ENCODE measurements at regions not wholly inside any gene's neighbourhood (a gene's known extent, or its start where the extent isn't known, plus 50 kb on each side); places are given as distances from the start of the nearest gene placed in this dataset.
"Not testable (repeated sequence)": the region's sequence is repeated elsewhere in the genome, so short reads cannot be mapped to it uniquely, and the experiment has no call there.

DNA sequence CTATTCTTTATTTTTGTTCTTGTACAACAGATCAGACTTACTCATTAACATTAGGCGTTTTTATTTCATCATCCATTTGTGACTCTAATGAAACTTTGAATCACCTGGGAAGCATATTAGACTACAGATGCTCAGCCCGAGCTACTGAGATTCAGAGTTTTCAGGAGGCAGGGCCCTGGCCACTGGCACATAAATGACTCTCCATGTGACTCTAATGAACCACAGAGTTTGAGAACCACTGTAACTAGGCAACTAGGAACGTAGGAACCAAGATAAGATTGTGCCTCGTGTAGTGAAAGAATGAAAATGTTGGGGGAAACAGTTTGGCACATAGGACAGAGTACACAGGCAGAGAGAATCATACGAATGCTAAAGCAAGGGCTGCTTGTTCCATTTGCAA is 405.9 kb upstream of the BTBD3 start:
- H3K27me3 ChIP-seq, result no peaks in the 10 kb centered on the region
- ATAC-seq (no peak), DNase-seq (no peak)
- WGBS, 2 donors, result 40 to 45% methylated on average over 5 of the region's 5 CpGs
- no peak overlapping the region for H3K4me3 ChIP-seq
- TF ChIP-seq, protein P1, sequence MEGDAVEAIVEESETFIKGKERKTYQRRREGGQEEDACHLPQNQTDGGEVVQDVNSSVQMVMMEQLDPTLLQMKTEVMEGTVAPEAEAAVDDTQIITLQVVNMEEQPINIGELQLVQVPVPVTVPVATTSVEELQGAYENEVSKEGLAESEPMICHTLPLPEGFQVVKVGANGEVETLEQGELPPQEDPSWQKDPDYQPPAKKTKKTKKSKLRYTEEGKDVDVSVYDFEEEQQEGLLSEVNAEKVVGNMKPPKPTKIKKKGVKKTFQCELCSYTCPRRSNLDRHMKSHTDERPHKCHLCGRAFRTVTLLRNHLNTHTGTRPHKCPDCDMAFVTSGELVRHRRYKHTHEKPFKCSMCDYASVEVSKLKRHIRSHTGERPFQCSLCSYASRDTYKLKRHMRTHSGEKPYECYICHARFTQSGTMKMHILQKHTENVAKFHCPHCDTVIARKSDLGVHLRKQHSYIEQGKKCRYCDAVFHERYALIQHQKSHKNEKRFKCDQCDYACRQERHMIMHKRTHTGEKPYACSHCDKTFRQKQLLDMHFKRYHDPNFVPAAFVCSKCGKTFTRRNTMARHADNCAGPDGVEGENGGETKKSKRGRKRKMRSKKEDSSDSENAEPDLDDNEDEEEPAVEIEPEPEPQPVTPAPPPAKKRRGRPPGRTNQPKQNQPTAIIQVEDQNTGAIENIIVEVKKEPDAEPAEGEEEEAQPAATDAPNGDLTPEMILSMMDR (IDR thresholded peaks at IDR 0.05), result no peak
- peaks cover 0 to 12% (median 4%) of the 10 kb centered on the region in 11 donors for H3K9me3 ChIP-seq
- no peaks in the 10 kb centered on the region for H3K36me3 ChIP-seq
- H3K27ac ChIP-seq, result no peak overlapping the region
- no peaks in the 10 kb centered on the region for H3K4me1 ChIP-seq
- intact Hi-C loops (cut with DNase I), result no loop called here

DNA sequence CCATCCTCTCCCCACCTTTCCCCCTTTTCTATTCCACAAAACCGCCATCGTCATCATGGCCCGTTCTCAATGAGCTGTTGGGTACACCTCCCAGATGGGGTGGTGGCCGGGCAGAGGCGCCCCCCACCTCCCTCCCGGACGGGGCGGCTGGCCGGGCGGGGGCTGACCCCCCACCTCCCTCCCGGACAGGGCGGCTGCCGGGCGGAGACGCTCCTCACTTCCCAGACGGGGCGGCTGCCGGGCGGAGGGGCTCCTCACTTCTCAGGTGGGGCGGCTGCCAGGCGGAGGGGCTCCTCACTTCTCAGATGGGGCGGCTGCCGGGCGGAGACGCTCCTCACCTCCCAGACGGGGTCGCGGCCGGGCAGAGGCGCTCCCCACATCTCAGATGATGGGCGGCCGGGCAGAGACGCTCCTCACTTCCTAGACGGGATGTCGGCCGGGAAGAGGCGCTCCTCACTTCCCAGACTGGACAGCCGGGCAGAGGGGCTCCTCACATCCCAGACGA is 404.4 kb upstream of the BTBD3 start:
- ATAC-seq; intact Hi-C loops (cut with DNase I); H3K4me3 ChIP-seq; H3K27ac ChIP-seq; H3K4me1 ChIP-seq; H3K36me3 ChIP-seq; DNase-seq; H3K27me3 ChIP-seq: not testable (repeated sequence)
- WGBS, 2 donors, result 94 to 99% methylated on average over 16 to 38 of the region's 39 CpGs
- H3K9me3 ChIP-seq, result peaks cover 0 to 12% (median 4%) of the 10 kb centered on the region in 11 donors

DNA sequence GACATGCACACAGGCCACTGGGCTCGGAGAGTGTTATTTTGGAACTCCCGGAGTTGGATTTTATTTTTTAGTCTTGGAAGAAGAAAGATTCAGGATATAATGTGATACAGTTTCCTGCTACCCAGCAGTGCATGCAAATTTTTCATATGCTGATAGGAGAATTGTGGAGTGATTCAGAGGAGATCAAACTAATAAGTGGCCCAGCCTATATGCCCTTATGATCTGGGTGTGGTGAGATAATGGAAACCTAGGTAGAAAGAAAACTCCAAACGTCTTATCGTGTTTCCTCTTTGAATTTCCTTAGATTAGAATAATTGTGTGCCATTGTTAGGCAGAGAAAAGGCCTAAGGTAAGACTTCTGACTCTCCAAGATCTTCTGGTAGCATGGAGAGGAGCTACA is 401.2 kb upstream of the BTBD3 start:
- TF ChIP-seq, protein P1 (IDR thresholded peaks at IDR 0.05), result no peak
- no peak for DNase-seq
- Histone ChIP-seq H3K27ac (no peak overlapping the region), H3K4me3 (no peak overlapping the region), H3K4me1 (no peaks in the 10 kb centered on the region), H3K27me3 (no peaks in the 10 kb centered on the region), H3K36me3 (no peaks in the 10 kb centered on the region), H3K9me3 (no peaks in the 10 kb centered on the region)
- intact Hi-C loops (cut with DNase I), result no loop called here
- ATAC-seq, result no peak
- 70 to 76% methylated on average over 4 of the region's 4 CpGs for WGBS, 2 donors

DNA sequence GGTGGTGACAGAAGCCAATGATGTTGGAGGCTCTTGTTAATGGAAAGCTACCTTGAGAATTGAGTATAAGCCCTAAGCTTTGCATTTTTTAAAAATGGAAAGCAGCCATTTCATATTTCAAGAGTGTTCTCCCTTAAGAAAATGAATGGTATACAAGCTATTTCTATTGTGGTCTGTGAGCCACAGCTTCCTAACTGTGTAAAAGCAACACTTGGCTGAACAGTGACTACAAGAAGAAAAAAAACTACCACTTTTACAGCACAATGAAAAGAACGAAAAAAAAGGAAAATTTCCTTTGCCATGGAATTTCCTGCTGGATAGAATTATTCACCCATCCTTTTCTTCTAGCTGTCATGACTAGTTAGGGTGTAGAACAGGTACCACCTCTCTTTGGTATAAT is 397.1 kb upstream of the BTBD3 start:
- Histone ChIP-seq H3K36me3 (no peaks in the 10 kb centered on the region), H3K27me3 (no peaks in the 10 kb centered on the region), H3K4me1 (no peaks in the 10 kb centered on the region), H3K27ac (no peak overlapping the region), H3K9me3 (peaks cover 0 to 28% (median 20%) of the 10 kb centered on the region in 11 donors), H3K4me3 (no peak overlapping the region)
- ATAC-seq, result no peak
- TF ChIP-seq, protein P1 (IDR thresholded peaks at IDR 0.05), result no peak
- intact Hi-C loops (cut with DNase I), result no loop called here
- no peak for DNase-seq
- WGBS, 2 donors, result 0 to 27% methylated on average over 1 of the region's 1 CpG

DNA sequence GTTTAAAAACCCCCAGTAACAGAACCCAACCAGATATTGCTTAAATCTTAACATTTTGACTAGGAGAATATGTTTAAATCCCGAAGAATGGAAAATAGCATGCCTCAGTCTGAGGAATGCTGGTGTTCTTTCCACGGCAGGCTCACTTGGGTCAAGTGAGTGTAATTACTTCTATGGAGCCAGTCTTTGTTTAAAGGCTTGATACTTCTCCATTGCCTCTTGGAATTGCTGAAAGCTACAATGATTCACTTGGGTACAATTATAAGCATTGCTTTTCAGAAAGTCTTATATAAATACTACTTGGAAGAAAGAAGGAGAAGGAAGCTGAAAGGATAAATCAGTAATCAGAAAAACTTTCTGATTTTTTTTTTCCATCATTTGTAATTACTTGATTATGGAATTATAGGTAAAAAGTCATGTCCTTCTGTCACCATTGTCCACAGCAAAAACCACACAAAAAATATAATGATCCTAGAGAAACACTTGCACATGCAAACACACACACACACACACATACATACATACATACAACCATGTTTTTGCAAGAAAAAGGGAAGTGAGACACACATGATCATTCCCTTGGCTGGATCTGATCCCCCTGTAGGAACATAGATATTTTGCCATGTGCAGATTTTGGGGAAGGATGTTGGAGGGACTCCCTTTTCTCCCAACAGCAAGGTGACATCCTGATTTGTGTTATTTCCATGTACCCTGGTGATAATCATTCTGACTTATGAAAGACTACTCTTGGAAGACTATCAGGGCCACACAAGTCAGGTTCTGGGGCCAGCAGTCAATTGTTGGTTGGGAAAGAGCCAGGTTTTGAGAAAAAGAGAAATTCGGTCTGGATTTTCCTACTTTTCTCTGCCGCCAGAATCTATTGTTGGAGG is 396.0 kb upstream of the BTBD3 start:
- peaks cover 0 to 33% (median 20%) of the 10 kb centered on the region in 11 donors for H3K9me3 ChIP-seq
- no peaks in the 10 kb centered on the region for H3K4me1 ChIP-seq
- 76 to 79% methylated on average over 4 of the region's 4 CpGs for WGBS, 2 donors
- H3K36me3 ChIP-seq, result no peaks in the 10 kb centered on the region
- DNase-seq (no peak), ATAC-seq (no peak)
- TF ChIP-seq, protein P1 (IDR thresholded peaks at IDR 0.05), result no peak
- H3K4me3 ChIP-seq, result no peak overlapping the region
- no peak overlapping the region for H3K27ac ChIP-seq
- intact Hi-C loops (cut with DNase I), result no loop called here
- H3K27me3 ChIP-seq, result no peaks in the 10 kb centered on the region
